Left lung (tissue), 4 donors: ENCODE measurements at regions not wholly inside any gene's neighbourhood (a gene's known extent, or its start where the extent isn't known, plus 50 kb on each side); places are given as distances from the start of the nearest gene placed in this dataset.

ENCODE experiments used
- ATAC-seq: fragments of 200-7000 bp; cut with Tn5 transposase; one replicate; pipeline ENCODE4 v1.9.1; 2020; ENCODE audit warnings: moderate library complexity
- DNase-seq, 4 donors: peaks; one replicate each; pipeline ENCODE4 v3.0.0-alpha.2; 2013 to 2020
- H3K27ac ChIP-seq, 2 donors: fragments of 200-600 bp; sonication (generic) in 1 of 2; one replicate each; pipeline versions ENCODE4 v1.5.0 to v1.8.0; 2020 to 2021
- H3K27me3 ChIP-seq, 2 donors: fragments of 200-600 bp; sonication (generic) in 1 of 2; one replicate each; pipeline versions ENCODE4 v1.5.0 to v1.8.0; 2020 to 2021
- H3K36me3 ChIP-seq, 2 donors: fragments of 200-600 bp; sonication (generic) in 1 of 2; one replicate each; pipeline versions ENCODE4 v1.5.0 to v1.8.0; 2020 to 2021
- H3K4me1 ChIP-seq, 2 donors: fragments of 200-600 bp; one replicate each; pipeline ENCODE4 v1.8.0; 2021
- H3K4me3 ChIP-seq, 2 donors: fragments of 200-600 bp; sonication (generic) in 1 of 2; one replicate each; pipeline versions ENCODE4 v1.5.0 to v1.8.0; 2020 to 2021; ENCODE audit warnings: mild to moderate bottlenecking in 1 of 2
- H3K9me3 ChIP-seq, 2 donors: fragments of 200-600 bp; sonication (generic) in 1 of 2; one replicate each; pipeline versions ENCODE4 v1.5.0 to v1.8.0; 2020 to 2021
- intact Hi-C, 2 donors: fragments of 100-400 bp; cut with DNase I; formaldehyde crosslinking; loops; one replicate each; pipeline versions ENCODE4 v1.11.2 to v1.14.2; 2022
- TF ChIP-seq, protein P1 (sequence below), 2 donors: fragments of 200-600 bp; sonication (generic) in 1 of 2; IDR thresholded peaks; one replicate each; pipeline versions ENCODE4 v1.5.0 to v1.8.0; 2021; ENCODE audit warnings: antibody characterized with exemption in 2 of 2
- donor health status: DM: no; HTN: yes; CAD: no.
- donor health status: DM: no; HTN: no; CAD: no.

DNA sequence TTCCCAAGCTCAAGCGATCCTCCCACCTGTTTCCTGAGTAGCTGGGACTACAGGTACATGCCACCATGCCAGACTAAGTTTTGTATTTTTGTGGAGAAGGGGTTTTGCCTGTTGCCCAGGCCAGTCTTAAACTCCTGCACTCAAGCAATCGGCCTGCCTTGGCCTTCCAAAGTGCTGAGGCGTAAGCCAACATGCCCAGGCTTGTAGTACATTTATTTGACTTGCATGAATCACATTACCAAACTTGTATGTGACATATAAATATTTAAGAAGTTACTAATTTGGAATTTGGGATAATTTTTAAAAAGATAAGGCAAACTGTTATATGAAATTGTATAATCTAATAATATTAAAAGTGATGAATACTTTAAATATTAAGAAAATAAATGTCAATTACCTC lies 157.6 kb downstream of the MCHR2 start:
- TF ChIP-seq, protein P1, sequence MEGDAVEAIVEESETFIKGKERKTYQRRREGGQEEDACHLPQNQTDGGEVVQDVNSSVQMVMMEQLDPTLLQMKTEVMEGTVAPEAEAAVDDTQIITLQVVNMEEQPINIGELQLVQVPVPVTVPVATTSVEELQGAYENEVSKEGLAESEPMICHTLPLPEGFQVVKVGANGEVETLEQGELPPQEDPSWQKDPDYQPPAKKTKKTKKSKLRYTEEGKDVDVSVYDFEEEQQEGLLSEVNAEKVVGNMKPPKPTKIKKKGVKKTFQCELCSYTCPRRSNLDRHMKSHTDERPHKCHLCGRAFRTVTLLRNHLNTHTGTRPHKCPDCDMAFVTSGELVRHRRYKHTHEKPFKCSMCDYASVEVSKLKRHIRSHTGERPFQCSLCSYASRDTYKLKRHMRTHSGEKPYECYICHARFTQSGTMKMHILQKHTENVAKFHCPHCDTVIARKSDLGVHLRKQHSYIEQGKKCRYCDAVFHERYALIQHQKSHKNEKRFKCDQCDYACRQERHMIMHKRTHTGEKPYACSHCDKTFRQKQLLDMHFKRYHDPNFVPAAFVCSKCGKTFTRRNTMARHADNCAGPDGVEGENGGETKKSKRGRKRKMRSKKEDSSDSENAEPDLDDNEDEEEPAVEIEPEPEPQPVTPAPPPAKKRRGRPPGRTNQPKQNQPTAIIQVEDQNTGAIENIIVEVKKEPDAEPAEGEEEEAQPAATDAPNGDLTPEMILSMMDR (IDR thresholded peaks at IDR 0.05): no peak
- Histone ChIP-seq H3K27ac (no peak overlapping the region), H3K27me3 (no peaks in the 10 kb centered on the region), H3K9me3 (no peaks in the 10 kb centered on the region), H3K36me3 (no peaks in the 10 kb centered on the region), H3K4me1 (no peaks in the 10 kb centered on the region), H3K4me3 (no peak overlapping the region)
- no peak for ATAC-seq
- intact Hi-C loops: no loop called here
- no peak for DNase-seq

DNA sequence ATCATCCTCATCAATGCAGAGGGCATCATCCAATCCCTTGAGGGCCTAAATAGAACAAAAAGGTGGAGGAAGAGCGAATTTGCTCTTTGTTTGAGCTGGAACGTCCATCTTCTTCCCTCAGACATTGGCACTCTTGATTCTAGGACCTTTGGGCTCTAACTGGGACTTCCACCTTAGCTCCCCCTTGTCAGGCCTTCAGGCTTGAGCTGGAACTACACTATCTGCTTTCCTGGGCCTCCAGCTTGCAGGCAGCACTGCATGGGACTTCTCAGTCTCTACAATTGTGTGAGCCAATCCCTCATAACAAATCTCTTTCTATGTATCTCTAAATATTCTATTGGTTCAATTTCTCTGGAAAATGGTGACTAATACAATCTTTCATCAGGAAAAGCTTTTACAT lies 155.4 kb downstream of the MCHR2 start:
- ATAC-seq (no peak), DNase-seq (no peak)
- intact Hi-C loops: no loop called here
- TF ChIP-seq, protein P1 (IDR thresholded peaks at IDR 0.05): no peak
- H3K27me3 ChIP-seq: no peaks in the 10 kb centered on the region
- H3K9me3 ChIP-seq: no peaks in the 10 kb centered on the region
- no peak overlapping the region for H3K4me3 ChIP-seq
- no peaks in the 10 kb centered on the region for H3K4me1 ChIP-seq
- no peaks in the 10 kb centered on the region for H3K36me3 ChIP-seq
- no peak overlapping the region for H3K27ac ChIP-seq

DNA sequence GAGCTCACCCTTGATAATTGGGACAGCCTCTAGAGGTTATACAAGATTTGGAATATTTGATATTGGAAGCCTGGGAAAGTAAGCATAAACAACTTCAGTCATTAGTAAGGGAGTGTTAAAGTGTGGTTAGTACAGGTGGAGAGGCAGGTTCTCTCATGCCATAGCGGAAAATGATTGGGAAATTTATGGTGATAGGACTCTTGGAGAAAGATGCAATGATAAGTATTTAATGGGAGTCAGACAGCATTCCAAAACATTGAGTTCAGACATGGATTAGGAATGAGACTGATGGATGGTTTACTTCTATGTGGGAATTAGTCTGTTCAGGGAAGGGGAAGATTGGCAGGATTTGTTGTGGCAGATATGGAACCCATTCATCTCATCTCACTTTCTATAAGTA lies 152.7 kb downstream of the MCHR2 start:
- no peaks in the 10 kb centered on the region for H3K27me3 ChIP-seq
- no peak overlapping the region for H3K4me3 ChIP-seq
- DNase-seq: no peak
- H3K27ac ChIP-seq: no peak overlapping the region
- TF ChIP-seq, protein P1 (IDR thresholded peaks at IDR 0.05): no peak
- intact Hi-C loops: no loop called here
- H3K4me1 ChIP-seq: no peaks in the 10 kb centered on the region
- no peaks in the 10 kb centered on the region for H3K9me3 ChIP-seq
- no peak for ATAC-seq
- H3K36me3 ChIP-seq: no peaks in the 10 kb centered on the region

DNA sequence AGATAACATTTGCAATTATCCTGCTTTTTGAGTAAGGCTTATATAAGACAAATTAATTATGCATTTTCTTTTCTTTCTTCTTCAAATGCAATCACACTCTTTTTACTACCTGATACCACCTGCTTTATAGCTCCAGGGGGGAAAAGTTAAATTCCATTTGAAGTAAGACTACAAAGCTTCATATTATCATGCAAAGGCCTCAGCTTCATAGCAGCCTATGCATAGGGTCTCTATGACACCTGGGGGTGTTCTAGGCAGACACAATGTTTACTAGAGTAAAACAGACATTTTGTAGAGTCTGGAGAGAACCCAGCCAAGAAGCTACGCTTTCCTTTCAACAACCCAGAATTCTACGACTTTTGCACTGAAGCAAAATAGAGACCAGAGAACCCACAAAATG lies 148.0 kb downstream of the MCHR2 start:
- no peaks in the 10 kb centered on the region for H3K4me1 ChIP-seq
- intact Hi-C loops: no loop called here

DNA sequence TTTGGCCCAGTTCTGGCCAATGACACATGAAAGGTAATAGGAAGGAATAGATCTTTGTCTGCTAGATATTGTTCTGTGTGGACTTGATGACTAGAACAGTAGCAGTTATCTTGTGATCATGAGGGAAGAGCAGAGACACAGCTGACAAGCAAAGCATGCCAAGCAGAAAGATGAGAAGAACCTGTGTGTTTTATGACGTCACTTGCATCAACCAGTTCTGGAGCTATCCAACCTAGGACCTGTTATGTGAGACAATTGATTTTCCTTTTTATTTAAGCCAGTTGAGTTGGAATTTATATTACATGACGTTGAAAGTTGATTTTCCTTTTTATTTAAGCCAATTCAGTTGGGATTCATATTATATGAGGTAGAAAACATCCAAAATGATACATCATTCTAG lies 143.2 kb downstream of the MCHR2 start:
- no peaks in the 10 kb centered on the region for H3K9me3 ChIP-seq
- intact Hi-C loops: no loop called here
- H3K27me3 ChIP-seq: no peaks in the 10 kb centered on the region
- no peak overlapping the region for H3K27ac ChIP-seq
- no peaks in the 10 kb centered on the region for H3K4me1 ChIP-seq
- TF ChIP-seq, protein P1 (IDR thresholded peaks at IDR 0.05): no peak
- ATAC-seq: no peak
- no peak overlapping the region for H3K4me3 ChIP-seq
- H3K36me3 ChIP-seq: no peaks in the 10 kb centered on the region
- DNase-seq: no peak

More for the DNA sequence above, 148.0 kb downstream of the MCHR2 start:
- Histone ChIP-seq H3K27ac (no peak overlapping the region), H3K9me3 (no peaks in the 10 kb centered on the region), H3K36me3 (no peaks in the 10 kb centered on the region), H3K27me3 (no peaks in the 10 kb centered on the region), H3K4me3 (no peak overlapping the region)
- TF ChIP-seq, protein P1 (IDR thresholded peaks at IDR 0.05): no peak
- DNase-seq (no peak), ATAC-seq (no peak)
